Fibroblast of skin of left quadriceps (primary cell): ENCODE measurements at regions not wholly inside any gene's neighbourhood (a gene's known extent, or its start where the extent isn't known, plus 50 kb on each side); places are given as distances from the start of the nearest gene placed in this dataset.

ENCODE experiments used
- DNase-seq, 2 experiments: peaks; one replicate each; pipeline ENCODE4 v3.0.0-alpha.2; 2013; ENCODE audit warnings: low read depth in 2 of 2

DNA sequence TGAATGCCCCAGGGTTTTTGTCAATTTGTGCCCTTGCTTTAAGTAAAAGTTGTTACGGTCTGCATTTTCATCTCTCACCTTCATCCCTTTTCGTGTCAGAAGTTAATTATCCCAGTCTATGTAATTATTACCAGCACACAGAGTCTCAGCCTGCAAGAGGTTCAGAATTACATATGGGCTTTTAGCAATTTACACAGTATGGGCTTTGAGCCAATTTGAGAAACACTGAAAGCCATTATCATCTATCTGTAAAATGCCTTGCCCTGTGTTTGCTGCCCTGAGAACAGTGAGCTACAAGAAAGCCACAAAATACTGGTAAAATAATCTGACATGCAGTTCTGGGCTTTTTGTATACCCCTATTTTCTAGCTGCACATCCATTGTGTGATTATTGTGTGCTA is 125.6 kb upstream of the STEAP4 start:
- DNase-seq = no peak

DNA sequence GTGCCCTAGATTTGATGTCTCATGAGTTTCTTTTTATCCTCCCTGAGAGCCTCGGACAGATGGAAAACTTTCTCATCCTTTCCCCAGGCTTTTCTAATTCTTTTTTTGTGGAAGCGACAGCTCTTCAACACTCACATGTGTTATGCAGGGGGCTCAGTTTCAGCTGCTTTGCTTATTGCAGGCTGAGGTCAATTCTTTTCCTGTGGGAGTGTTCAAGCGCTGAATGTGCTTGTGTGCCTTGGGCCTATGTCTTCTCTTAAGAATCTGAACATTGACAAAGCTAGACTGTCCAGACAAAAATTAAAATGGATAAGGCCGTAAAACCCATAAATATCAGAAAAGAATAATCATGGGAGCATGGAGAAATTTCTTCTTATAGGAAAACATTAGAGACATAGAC is 125.2 kb upstream of the STEAP4 start:
- no peak for DNase-seq

DNA sequence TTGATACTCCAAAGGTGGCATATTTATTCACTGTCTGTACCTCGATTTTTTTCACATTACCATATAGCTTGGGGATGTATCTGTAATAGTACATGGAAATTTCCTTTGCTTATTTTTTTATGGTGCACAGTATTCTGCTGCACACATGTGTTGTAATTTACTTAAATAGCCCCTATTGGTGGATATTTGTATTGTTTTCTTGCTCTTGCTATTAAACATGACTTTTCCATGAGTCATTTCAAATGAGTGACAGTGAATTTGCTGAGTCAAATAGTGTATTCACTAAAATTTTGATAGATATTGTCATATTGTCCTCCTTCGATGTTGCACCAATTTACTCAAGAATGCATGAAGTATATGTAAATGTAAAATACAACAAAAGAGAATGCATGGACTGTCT is 122.7 kb upstream of the STEAP4 start:
- DNase-seq = no peak

DNA sequence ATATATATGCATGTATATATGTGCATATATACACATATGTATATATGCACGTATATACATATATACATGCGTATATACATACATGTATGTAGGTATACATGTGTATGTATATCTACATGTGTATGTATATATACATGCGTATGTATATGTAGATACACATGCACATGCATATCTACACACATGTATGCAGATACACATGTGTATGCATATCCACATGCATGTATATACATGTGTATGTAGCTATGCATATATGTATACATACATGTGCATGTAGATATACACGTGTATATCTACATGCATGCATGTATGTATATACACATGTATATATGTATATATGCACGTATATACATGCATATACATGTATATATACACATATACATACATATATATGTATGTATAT is 95.8 kb upstream of the STEAP4 start:
- no peak for DNase-seq

DNA sequence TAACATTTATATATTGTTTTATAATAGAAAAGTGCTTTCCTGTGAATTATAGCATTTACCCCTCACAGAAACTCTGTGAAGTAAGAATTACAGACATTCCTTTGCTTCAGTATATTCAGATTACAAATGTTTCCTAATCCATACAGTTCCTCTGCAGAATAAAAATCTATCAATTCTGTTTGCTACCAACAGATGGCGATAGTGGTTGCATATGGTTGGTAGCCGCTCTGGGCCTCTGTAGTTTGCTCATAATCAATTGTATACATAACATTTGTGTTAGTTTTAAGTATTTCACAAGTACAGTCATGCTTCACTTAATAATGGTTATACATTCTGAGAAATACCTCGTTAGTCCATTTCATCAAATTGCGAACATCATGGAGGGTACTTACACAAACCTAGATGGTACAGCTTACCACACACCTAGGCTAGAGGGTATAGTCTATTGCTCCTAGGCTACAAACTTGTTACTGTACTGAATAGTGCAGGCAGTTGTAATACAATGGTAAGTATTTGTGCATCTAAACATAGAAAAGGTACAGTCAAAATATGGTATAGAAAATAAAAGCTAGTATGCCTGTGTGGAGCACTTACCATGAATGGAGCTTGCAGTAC is 94.4 kb upstream of the STEAP4 start:
- DNase-seq = no peak

DNA sequence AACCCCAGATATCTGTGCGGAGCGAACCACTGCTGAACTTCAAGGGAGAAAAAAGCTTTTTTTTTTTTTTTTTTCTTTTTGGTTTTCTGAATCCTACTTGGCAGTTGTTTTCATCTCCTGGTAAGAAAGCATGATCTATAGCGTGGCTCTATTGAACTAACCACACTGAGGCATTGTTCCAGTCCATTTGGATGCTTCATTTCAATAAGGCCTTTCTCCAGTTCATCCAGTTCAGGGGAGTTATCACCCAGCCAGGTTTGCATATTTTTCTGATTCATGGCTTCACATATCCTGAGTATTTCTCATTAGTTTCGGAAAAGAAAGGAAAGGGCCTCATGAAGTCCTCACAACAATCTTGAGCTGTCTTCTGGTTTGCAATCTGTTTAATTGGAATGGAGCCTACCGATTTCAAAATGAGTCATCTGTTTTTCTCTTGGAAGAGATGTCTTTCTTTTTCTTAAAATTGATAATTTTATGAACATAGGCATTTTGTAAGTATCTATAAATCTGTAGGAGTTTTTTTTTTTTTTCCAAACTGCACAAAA is 93.1 kb upstream of the STEAP4 start:
- no peak for DNase-seq

DNA sequence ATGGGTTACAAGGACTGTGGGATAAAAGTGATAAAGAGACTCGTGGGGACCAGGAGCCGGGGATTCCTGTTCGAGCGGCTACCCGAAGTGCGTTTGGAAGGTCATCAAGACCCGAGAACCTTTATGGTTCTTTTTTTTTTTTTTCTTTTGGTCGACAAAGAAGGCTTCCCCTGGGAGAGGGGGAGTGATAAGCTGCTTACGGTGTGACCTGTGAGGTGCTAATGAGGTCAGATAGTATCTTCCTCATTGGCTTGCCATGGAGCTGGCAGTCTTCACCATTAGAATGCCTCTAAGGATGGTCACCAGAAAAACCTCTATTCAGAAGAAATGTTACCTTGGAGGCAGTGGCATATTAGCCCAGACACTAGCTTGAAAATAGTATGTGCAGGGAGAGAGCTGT is 92.3 kb upstream of the STEAP4 start:
- no peak for DNase-seq

DNA sequence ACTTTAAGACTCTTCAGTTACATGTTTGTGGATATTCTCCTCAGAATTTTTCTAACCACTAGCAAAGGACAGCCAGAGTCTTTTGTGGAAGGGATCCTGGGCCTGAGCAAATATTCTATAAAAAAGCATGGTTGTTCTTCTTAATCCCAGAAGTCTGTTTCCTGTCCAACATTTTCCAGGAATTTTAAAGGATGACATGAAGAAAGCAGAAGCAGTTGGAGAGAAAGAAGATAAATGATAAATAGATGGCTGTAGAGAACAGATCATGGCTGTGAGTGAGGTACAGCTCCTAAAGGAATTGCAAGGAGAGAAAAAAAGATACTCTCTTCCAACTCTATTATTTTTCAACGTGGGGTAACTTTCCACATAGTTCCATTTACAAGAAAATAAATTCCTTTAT is 91.8 kb upstream of the STEAP4 start:
- DNase-seq = no peak

DNA sequence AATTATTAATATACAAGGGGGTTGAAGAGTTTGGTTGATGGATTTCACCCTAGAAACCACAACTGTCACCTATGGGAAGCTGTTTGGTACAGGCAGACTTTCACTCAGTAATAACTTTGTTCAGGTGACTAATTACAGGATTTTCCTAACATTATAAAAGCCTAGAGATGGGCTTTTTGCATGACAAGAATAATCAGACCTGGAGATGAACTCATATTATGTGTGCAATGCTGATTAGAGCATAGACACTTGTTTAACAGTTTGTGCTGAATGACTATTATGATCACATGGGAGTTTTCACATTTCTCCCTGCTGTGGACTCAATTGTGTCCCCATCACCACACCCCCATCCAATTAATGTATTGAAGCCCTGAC is 90.2 kb upstream of the STEAP4 start:
- no peak for DNase-seq

DNA sequence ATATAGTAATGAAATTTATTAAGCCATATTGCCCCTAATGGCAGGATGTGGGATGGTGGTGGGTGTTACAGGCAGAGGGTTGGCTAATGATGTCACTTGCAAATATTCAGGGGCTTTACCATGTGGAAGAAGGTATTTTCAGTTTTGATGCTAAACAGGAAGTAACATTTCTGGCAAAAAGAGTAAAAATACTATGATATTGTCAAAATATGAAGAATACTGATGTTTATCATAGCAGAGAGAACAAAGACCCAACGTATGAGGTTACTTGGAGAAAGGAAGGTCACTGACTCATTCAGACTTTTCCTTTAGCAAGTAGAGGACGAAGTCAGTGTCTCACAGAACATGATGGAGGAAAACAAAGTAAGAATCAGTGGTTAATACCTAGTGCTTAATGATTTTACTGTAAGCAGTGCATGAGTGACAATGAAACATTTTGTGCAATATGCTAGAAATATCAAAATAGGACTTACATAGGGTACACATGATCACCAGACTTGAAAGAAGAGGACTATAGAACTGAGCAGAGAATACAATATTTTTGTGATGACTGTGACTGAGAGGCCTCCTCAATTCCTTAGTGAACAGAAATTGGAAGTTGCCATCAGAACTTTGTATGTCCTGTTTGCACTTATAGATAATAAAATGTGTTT is 89.7 kb upstream of the STEAP4 start:
- no peak for DNase-seq

DNA sequence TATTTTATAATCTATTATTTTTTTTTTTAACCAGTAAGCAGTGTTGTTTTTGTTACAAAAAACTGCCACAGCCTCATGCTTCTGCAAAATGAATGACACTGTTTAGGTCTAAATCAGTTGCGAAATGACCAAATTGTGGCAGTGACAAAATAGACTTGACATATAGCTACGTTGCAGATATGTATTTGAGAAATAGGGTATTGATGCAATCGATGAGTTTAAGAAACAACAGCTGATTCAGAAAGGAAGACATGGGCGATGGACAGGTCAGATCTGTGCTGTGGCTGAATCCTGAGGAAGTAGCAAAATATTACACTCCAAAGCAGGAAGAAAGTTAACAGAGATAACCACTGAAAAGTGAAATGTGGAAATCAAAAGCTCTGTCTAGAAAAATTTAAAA is 89.0 kb upstream of the STEAP4 start:
- DNase-seq = no peak

DNA sequence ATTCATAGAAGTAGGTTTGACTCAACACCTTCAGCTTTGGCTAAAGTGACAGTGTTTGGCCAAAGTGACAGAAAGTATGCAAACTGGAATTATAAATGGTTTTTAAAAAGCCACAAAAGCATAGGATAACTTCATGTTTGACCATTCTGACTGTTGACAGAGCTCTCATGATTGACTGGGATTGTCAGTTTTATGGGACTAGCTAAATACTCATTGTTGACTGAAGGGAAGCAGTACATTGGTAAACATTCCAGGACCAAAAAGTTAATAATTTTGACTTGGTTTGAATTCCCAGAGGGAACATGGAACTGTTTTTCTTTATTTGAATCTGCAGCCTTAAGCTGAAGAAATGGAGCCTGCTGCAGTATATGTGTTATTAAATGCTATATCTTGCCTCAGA is 84.6 kb upstream of the STEAP4 start:
- DNase-seq = no peak

DNA sequence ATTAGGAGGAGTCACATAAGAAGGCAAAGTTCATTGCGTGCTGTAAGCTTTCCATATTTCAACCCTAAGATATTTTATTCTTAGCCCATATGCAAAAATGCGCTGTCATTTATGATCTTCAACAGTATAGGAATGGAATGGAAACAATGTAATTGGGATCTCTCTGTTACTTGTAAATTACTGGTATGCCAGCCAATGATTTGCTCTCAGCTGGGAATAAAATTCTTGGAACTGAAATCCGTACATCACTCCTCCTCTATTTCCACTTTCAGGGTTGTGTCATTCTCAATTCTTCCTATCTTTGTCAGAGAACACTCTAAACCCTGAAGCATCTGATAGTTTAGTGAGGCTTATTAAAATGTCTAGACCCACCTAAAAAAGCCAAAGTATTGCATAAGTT is 80.7 kb upstream of the STEAP4 start:
- DNase-seq = no peak

DNA sequence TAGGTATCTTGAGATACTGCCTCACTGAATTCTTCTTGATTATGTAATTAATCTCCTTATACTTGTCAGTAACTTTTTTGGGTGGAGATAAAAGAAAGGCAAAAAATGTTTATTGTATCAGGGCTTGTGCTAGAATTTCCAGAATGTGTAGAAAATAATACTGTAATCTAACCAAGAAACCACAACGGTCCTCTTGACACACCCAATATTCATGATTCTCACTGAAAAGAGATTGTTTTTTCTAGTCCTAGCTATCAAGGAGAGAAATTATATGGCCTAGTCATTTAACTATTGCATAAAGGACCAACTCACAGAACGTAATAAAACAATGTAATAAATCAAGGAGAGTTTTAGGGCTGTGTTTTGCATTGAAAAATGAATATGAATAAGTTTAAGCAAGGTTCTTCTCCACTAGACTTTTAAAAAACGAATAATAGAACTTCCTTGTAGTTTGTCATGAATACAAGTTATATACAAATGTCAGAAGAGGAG is 80.0 kb upstream of the STEAP4 start:
- DNase-seq = no peak

DNA sequence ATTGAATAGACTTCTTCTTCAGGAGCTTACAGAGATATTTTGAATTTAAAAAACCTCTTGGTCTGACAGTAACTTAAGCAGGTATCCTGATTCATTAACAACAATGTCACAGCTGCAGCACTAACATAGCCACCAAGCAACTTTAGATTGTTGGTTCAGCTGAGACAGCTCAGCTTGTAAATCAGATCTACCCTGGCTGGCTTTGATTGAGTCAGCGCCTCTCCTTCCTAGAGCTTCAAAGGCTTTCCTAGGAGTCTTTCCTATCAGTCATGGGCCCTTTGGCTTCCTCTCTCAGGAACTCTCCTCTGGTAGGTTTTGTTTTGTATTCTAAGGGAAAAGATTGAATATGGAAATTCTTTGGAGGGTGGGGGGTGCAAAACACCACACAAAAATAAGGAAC is 70.7 kb upstream of the STEAP4 start:
- no peak for DNase-seq

DNA sequence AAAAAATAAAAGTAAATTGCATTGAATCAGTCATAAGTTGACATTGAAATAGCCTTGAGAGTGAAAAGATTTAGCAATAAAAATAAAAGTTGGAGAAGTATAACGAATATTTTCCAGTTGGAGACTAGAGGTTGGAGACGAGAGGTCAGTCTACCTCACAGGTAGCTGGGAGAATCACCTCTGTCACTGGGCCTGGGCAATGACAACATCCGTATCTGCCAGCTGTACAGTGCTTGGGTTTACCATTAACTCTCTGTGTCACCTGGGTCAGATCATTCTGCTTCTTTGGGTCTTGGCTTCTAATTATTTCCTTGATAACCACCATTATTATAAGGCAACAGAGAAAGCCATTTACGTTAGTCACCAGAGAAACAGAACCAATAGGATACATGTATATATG is 62.0 kb upstream of the STEAP4 start:
- DNase-seq = no peak

DNA sequence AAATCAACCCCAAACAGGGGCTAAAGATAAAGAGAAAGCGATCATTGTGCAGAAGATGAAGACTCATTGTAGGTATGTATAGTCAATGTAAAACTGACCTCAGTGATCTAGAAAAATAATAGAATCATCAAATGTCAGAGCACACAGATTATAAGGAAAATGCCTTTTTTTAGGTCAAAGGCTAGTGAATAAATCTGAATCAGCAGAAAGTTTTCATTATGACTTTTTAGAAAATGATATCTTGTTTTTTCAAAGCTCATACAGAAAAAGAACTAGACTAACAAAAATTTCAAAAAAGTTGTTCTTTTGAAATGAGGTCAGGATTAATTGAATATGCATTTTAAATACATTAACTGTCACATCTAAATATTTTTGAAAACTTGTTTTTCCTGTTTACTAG is 60.2 kb upstream of the STEAP4 start:
- no peak for DNase-seq

DNA sequence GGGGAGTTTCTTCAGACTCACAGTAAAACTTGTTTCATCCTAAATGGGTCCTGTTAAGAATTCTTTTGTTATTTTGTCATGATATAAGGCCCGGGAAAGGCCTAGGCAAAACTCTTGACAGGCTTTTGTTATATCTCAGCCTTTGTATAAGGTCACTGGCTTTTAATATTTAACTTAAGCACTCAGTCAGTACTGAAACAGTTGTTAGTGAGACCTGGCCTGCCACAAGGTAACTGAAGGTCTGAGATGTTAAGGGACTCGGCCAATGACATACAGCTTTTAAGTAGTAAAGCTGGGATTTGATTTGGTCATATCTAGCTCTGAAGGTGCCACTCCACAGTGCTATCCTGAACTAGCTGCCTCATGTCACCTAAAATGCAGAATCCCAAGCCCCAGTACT is 57.2 kb upstream of the STEAP4 start:
- DNase-seq = no peak

DNA sequence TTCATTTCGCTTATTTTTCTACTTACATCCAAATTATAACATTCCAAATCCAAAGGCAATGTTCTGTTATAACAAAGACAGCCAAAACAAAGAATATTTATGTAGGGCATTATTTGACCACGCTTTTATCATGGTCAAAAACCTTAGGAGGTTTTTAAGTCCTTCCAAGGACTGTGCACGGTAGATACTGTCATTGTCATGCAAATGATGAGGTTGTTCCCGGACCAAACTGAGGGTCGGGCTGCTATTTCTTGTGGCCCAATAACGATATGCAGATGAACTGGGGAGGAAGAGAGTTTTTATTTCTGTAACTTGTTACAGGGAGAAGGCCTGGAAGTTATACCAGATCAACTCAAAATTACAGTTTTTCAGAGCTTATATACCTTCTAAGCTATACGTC is 56.6 kb upstream of the STEAP4 start:
- DNase-seq = no peak

DNA sequence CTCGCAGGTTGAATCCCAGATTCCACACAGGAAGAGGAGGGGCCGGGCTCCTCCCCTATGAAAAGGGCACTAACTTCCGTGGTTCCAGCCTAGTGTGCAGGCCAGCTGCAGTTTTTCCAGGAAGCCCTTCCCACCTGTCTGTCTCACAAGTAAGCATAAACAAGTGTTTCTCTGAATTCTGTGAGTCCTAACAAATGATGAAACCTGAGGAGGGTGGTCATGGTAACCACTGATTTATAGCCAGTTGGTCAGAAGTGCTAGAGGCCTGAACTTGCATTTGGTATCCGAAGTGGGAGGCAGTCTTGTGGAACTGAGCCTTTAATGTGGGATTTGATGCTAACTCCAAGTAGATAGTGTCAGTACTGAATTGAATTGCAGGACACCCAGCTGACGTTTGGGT is 54.7 kb upstream of the STEAP4 start:
- no peak for DNase-seq

DNA sequence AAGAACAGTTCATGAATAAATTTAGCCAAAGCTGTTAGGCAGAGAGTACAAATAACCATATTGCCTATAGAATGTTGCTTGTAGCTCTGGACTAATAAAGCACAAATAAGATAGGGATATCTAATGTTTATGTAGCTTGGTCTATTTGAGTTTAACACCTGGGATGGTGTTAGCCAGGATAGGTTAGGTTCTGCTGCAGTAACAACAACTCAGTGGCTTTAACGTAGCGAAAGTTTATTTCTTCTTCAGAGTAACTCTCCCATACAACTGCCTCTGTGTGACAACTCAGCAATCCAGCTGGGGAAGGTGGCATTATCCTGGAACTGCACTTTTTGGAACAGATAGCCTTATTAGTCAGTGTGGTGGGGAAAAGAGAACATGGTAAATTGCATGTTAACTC is 52.2 kb upstream of the STEAP4 start:
- DNase-seq = no peak

DNA sequence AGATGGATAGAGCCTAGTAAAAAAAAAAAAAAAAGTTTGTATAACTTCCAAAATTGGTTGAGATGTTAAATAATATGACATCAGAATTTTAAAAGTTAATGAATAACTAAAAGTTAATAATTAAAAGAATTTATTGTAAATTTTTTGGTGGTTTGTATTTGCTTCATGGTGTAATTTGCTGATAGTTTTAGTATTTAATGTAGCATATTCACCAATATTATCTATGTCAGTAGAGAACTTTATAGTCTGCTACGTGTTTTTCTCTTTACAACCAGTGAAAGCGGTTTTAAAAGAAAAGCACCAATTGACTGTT is 51.8 kb upstream of the STEAP4 start:
- no peak for DNase-seq

DNA sequence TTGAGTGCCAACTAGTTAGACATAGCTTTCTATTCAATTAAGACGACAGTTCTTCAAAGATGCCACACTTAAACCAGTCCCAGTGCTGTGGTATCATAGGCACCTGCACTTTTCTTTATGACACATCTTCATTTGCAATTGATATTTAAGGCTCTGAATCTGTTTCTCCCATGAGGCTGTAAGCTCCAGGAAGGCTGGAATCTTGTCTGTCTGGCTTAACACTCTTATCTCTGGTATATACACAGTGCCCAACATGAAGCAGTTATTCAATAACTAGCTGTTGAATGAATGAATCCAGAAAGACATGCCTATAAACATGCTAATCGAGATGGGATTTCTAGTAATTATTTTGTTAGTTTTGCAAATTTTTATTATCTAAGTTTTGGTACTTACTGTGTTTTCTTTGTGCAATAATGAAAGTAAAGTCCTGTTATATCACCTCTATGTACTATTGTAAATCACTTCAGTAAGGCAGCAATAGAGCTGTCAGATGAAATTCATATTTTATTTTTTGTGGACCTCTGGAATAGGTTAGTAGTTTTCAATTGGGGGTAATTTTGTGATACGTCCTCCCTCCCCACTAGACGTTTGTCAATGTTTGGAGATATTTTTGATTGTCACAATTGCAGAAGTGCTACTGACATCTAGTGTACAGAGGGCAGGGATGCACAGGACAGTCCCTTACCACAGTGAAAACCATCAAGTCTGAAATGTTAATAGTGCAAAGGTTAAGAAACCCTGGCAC is 51.3 kb upstream of the STEAP4 start:
- no peak for DNase-seq
